Tibial artery (tissue), 4 donors: ENCODE measurements at regions not wholly inside any gene's neighbourhood (a gene's known extent, or its start where the extent isn't known, plus 50 kb on each side); places are given as distances from the start of the nearest gene placed in this dataset.

Experiments
- DNase-seq, 2 donors: peaks; one replicate each; pipeline ENCODE4 v3.0.0-alpha.2; 2019
- H3K27ac ChIP-seq, 2 donors: fragments of 200-600 bp; sonication (generic) in 1 of 2; 1 replicate in 1 of 2; 2 replicates in 1 of 2; pipeline ENCODE4 v1.5.1; 2018 to 2019; ENCODE audit warnings: mild to moderate bottlenecking in 1 of 2
- H3K27me3 ChIP-seq, 2 donors: fragments of 200-600 bp; sonication (generic) in 1 of 2; one replicate each; pipeline versions ENCODE4 v1.5.1 to v1.6.0; 2016 to 2019
- H3K36me3 ChIP-seq, 3 donors: fragments of 200-600 bp; sonication (generic) in 2 of 3; one replicate each; pipeline ENCODE4 v1.5.1; 2016 to 2019; ENCODE audit warnings: mild to moderate bottlenecking in 2 of 3
- H3K4me1 ChIP-seq, 4 donors: fragments of 200-600 bp; sonication (generic) in 2 of 4; 1 replicate in 3 of 4; 2 replicates in 1 of 4; pipeline ENCODE4 v1.5.1; 2016 to 2019
- H3K4me3 ChIP-seq, 2 donors: fragments of 200-600 bp; sonication (generic) in 1 of 2; 1 replicate in 1 of 2; 2 replicates in 1 of 2; pipeline ENCODE4 v1.5.1; 2018 to 2019; ENCODE audit warnings: mild to moderate bottlenecking in 2 of 2
- H3K9me3 ChIP-seq, 3 donors: fragments of 200-600 bp; sonication (generic) in 1 of 3; one replicate each; pipeline ENCODE4 v1.5.1; 2016 to 2019
- CTCF ChIP-seq, 2 experiments: fragments of 200-600 bp in 1 of 2; fragments of 450-650 bp in 1 of 2; IDR thresholded peaks; one replicate each; pipeline ENCODE4 v1.5.1; 2017 to 2019; ENCODE audit warnings: antibody characterized with exemption in 2 of 2, mild to moderate bottlenecking in 1 of 2, moderate library complexity in 1 of 2
- intact Hi-C: fragments of 100-400 bp; cut with DNase I; formaldehyde crosslinking; loops from one replicate; pipeline ENCODE4 v1.15.0; 2023; ENCODE audit warnings: low total_unique reads

GRCh38 chr4:16337936-16338335, 111.7 kb upstream of the TAPT1 start:
- Histone ChIP-seq H3K27ac (no peak overlapping the region), H3K27me3 (no peaks in the 10 kb centered on the region), H3K36me3 (no peaks in the 10 kb centered on the region), H3K9me3 (no peaks in the 10 kb centered on the region), H3K4me1 (no peaks in the 10 kb centered on the region), H3K4me3 (no peak overlapping the region)
- intact Hi-C loops = no loop called here
- TF ChIP-seq CTCF (IDR thresholded peaks at IDR 0.05) = no peak
- DNase-seq = no peak

GRCh38 chr4:16334601-16335000, 108.3 kb upstream of the TAPT1 start:
- no peak for TF ChIP-seq CTCF (IDR thresholded peaks at IDR 0.05)
- no peak for DNase-seq
- H3K27ac ChIP-seq = no peak overlapping the region
- H3K4me1 ChIP-seq = no peaks in the 10 kb centered on the region
- no peak overlapping the region for H3K4me3 ChIP-seq
- intact Hi-C loops = no loop called here
- H3K27me3 ChIP-seq = no peaks in the 10 kb centered on the region
- H3K9me3 ChIP-seq = no peaks in the 10 kb centered on the region
- no peaks in the 10 kb centered on the region for H3K36me3 ChIP-seq

GRCh38 chr4:16329797-16330134, 103.5 kb upstream of the TAPT1 start:
- no peak overlapping the region for H3K4me3 ChIP-seq
- H3K27ac ChIP-seq = no peak overlapping the region
- intact Hi-C loops = no loop called here
- no peak for DNase-seq
- no peaks in the 10 kb centered on the region for H3K27me3 ChIP-seq
- H3K9me3 ChIP-seq = no peaks in the 10 kb centered on the region
- TF ChIP-seq CTCF (IDR thresholded peaks at IDR 0.05) = no peak
- no peaks in the 10 kb centered on the region for H3K36me3 ChIP-seq
- no peaks in the 10 kb centered on the region for H3K4me1 ChIP-seq

GRCh38 chr4:16329125-16329796, 103.0 kb upstream of the TAPT1 start:
- Histone ChIP-seq H3K36me3 (no peaks in the 10 kb centered on the region), H3K27ac (no peak overlapping the region), H3K4me3 (no peak overlapping the region), H3K27me3 (no peaks in the 10 kb centered on the region), H3K9me3 (no peaks in the 10 kb centered on the region), H3K4me1 (no peaks in the 10 kb centered on the region)
- no peak for DNase-seq
- no peak for TF ChIP-seq CTCF (IDR thresholded peaks at IDR 0.05)
- intact Hi-C loops = no loop called here

GRCh38 chr4:16322183-16322582, 95.9 kb upstream of the TAPT1 start:
- Histone ChIP-seq H3K9me3 (no peaks in the 10 kb centered on the region), H3K36me3 (no peaks in the 10 kb centered on the region), H3K27me3 (no peaks in the 10 kb centered on the region), H3K4me3 (no peak overlapping the region), H3K27ac (no peak overlapping the region), H3K4me1 (no peaks in the 10 kb centered on the region)
- intact Hi-C loops = no loop called here
- TF ChIP-seq CTCF (IDR thresholded peaks at IDR 0.05) = no peak
- no peak for DNase-seq

- no peak for TF ChIP-seq CTCF (IDR thresholded peaks at IDR 0.05)
- no peak for DNase-seq
- no peak overlapping the region for H3K27ac ChIP-seq
- no peaks in the 10 kb centered on the region for H3K4me1 ChIP-seq
- intact Hi-C loops = no loop called here
- H3K27me3 ChIP-seq = no peaks in the 10 kb centered on the region
- H3K9me3 ChIP-seq = no peaks in the 10 kb centered on the region
- no peaks in the 10 kb centered on the region for H3K36me3 ChIP-seq
- H3K4me3 ChIP-seq = no peak overlapping the region
These were observed 89.2 kb upstream of the TAPT1 start for GRCh38 chr4:16315456-16315855.
